GM12878 (cell line): ENCODE measurements at regions not wholly inside any gene's neighbourhood (a gene's known extent, or its start where the extent isn't known, plus 50 kb on each side); places are given as distances from the start of the nearest gene placed in this dataset.

Experiments
- ATAC-seq: fragments of 200-7000 bp; cut with Tn5 transposase; 3 replicates; pipeline ENCODE4 v1.9.1; 2020; ENCODE audit warnings: mild to moderate bottlenecking, moderate library complexity
- BruUV-seq: library from RNA; stranded (reverse); fragments of 400-500 nt; replicated peaks from 2 replicates; lab custom pipeline; 2021; lab: Mats Ljungman, UMichigan
- CTCF ChIA-PET: fragments of 300-600 bp; sonication (Branson Sonifier 250); formaldehyde crosslinking; extraction: SDS; loops from one replicate; lab custom pipeline; 2021; ENCODE audit warnings: inconsistent platforms; lab: Yijun Ruan, JAX
- POLR2A ChIA-PET: fragments of 350-600 bp; formaldehyde crosslinking; extraction: SDS; loops from one replicate; lab custom pipeline; 2021; ENCODE audit warnings: inconsistent platforms; lab: Charles Lee
- RAD21 ChIA-PET: fragments of 300-600 bp; sonication (Branson Sonifier 250); formaldehyde crosslinking; loops from one replicate; lab custom pipeline; 2023; ENCODE audit warnings: antibody characterized with exemption; ENCODE audit not compliant: unreplicated experiment; lab: Charles Lee
- SMC1A ChIA-PET: fragments of 300-600 bp; sonication (Branson Sonifier 250); formaldehyde crosslinking; loops from one replicate; lab custom pipeline; 2023; ENCODE audit not compliant: unreplicated experiment, uncharacterized antibody; lab: Charles Lee
- DNase-seq: peaks from one replicate; pipeline ENCODE4 v3.0.0-alpha.2; 2011; ENCODE audit warnings: low read depth, low spot score
- FAIRE-seq: peaks from 3 replicates; lab custom pipeline; 2011; peaks lifted over from hg19 to GRCh38; lab: Jason Lieb, UNC
- H2AFZ ChIP-seq: 2 replicates; pipeline ENCODE4 v1.6.0; 2011; ENCODE audit warnings: low read depth, low read length, control low read depth; ENCODE audit not compliant: control insufficient read depth
- H3K27ac ChIP-seq: 2 replicates; pipeline ENCODE4 v1.5.1; 2011; ENCODE audit warnings: control low read depth; ENCODE audit not compliant: control insufficient read depth, insufficient read depth
- H3K27me3 ChIP-seq, 2 experiments: replicated peaks in 1 of 2; 2 replicates each; pipeline versions ENCODE4 v1.6.0 to v1.6.1; 2011; ENCODE audit warnings: low read length in 1 of 2; ENCODE audit not compliant: control insufficient read depth in 2 of 2, insufficient read depth in 2 of 2
- H3K36me3 ChIP-seq, 2 experiments: 2 replicates each; pipeline ENCODE4 v1.5.1; 2011; ENCODE audit warnings: low read length in 1 of 2; ENCODE audit not compliant: control insufficient read depth in 2 of 2, insufficient read depth in 2 of 2
- H3K4me1 ChIP-seq: 2 replicates; pipeline ENCODE4 v1.6.1; 2011; ENCODE audit warnings: mild to moderate bottlenecking, low read length, moderate library complexity, mixed read lengths; ENCODE audit not compliant: control insufficient read depth, insufficient read depth
- H3K4me2 ChIP-seq: 2 replicates; pipeline ENCODE4 v1.6.0; 2011; ENCODE audit warnings: control low read depth; ENCODE audit not compliant: control insufficient read depth, insufficient read depth
- H3K4me3 ChIP-seq: fragments of 200-600 bp; sonication (generic); 2 replicates; pipeline ENCODE4 v1.5.1; 2016
- H3K79me2 ChIP-seq: 2 replicates; pipeline ENCODE4 v1.6.0; 2011; ENCODE audit warnings: low read length; ENCODE audit not compliant: control insufficient read depth, insufficient read depth
- H3K9ac ChIP-seq: 2 replicates; pipeline ENCODE4 v1.8.0; 2011; ENCODE audit warnings: low read length, control low read depth, mixed read lengths; ENCODE audit not compliant: control insufficient read depth, insufficient read depth
- H3K9me3 ChIP-seq: replicated peaks from 3 replicates; pipeline ENCODE4 v1.5.1; 2011; ENCODE audit warnings: mild to moderate bottlenecking, low read length; ENCODE audit not compliant: control insufficient read depth, insufficient read depth
- H4K20me1 ChIP-seq: 2 replicates; pipeline ENCODE4 v1.6.0; 2011; ENCODE audit not compliant: control insufficient read depth, insufficient read depth
- EZH2 ChIP-seq: IDR thresholded peaks from 2 replicates; pipeline ENCODE4 v1.6.1; 2012; ENCODE audit warnings: low read depth, mild to moderate bottlenecking, control low read depth, inconsistent platforms, low read length, borderline replicate concordance; ENCODE audit not compliant: control insufficient read depth
- GABPA ChIP-seq: IDR thresholded peaks from 2 replicates; pipeline ENCODE4 v1.6.1; 2014; ENCODE audit warnings: antibody characterized with exemption, low read depth, mild to moderate bottlenecking, inconsistent platforms
- NFXL1 ChIP-seq: fragments of 450-650 bp; IDR thresholded peaks from 2 replicates; pipeline ENCODE4 v1.6.1; 2017; ENCODE audit warnings: antibody characterized with exemption, mild to moderate bottlenecking, borderline replicate concordance
- RCOR1 ChIP-seq: conservative IDR thresholded peaks from 2 replicates; pipeline ENCODE4 v1.6.1; 2012; ENCODE audit warnings: low read depth, low read length, improper control_type of control experiment
- RELA ChIP-seq: fragments of 450-650 bp; IDR thresholded peaks from 2 replicates; pipeline ENCODE4 v1.8.0; 2014; ENCODE audit warnings: borderline replicate concordance; ENCODE audit not compliant: partially characterized antibody
- ZNF207 ChIP-seq: fragments of 450-650 bp; IDR thresholded peaks from 2 replicates; pipeline ENCODE4 v1.6.1; 2014; ENCODE audit warnings: antibody characterized with exemption, mild to moderate bottlenecking, borderline replicate concordance
- ZNF274 ChIP-seq: IDR thresholded peaks from one replicate; pipeline ENCODE4 v1.8.0; 2011; ENCODE audit not compliant: insufficient read length, insufficient read depth
- WGBS: methylation state at CpG from one replicate; pipeline ENCODE4 v1.1.6; 2016; ENCODE audit warnings: low lambda C conversion rate; ENCODE audit not compliant: insufficient replicate concordance, insufficient coverage; ENCODE audit errors: missing lambda C conversion rate; 5-methylcytosine and 5-hydroxymethylcytosine counted together
- in situ Hi-C: fragments of 300-500 bp; cut with MboI; formaldehyde crosslinking; loops from 9 replicates; pipeline ENCODE4 v1.14.3; 2018; ENCODE audit warnings: mixed read lengths
- intact Hi-C: fragments of 100-400 bp; cut with micrococcal nuclease; formaldehyde crosslinking; loops from one replicate; pipeline ENCODE4 v1.14.2; 2022; ENCODE audit not compliant: unreplicated experiment
- TF ChIP-seq, protein P1 (sequence below): fragments of 450-650 bp; formaldehyde crosslinking; IDR thresholded peaks from 2 replicates; pipeline ENCODE4 v1.4.0; 2022; ENCODE audit warnings: mild to moderate bottlenecking, moderate library complexity
- TF ChIP-seq, protein P2 (sequence below), 3 experiments: IDR thresholded peaks in 2 of 3; conservative IDR thresholded peaks in 1 of 3; 2 replicates each; pipeline ENCODE4 v1.5.1; 2011; ENCODE audit warnings: low read depth in 3 of 3, low read length in 3 of 3, mild to moderate bottlenecking in 3 of 3, control low read depth in 2 of 3, moderate library complexity in 2 of 3, inconsistent platforms in 1 of 3, mixed read lengths in 1 of 3; ENCODE audit not compliant: control insufficient read depth in 2 of 3, insufficient read depth in 1 of 3; ENCODE audit errors: extremely low read depth in 1 of 3
- TF ChIP-seq, protein P3 (sequence below): fragments of 450-650 bp; IDR thresholded peaks from 2 replicates; pipeline ENCODE4 v1.6.1; 2017; ENCODE audit warnings: mild to moderate bottlenecking, low read depth, inconsistent platforms; ENCODE audit not compliant: poor library complexity, severe bottlenecking

DNA sequence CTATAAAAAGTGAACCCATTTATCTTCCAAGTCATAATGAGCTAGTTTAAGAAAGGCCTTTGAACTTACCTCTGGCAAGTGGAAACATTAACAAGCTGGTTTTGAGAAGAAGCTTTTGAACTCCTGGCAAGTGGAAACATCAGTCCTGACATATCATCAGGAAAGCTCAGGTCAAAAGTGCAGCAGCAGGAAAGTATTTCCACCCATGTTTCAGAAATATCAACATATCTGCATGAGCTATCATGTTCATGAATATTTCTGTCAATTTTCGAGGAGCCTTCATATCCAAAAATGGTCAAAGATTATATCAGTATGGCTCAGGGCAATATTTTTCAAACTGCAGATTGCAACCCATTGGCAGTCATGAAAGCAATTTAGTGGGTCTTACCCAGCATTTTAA is 133.9 kb downstream of the PLK2 start (continued):
- TF ChIP-seq GABPA, result no peak
- no peak for TF ChIP-seq NFXL1
- TF ChIP-seq EZH2, result no peak
- TF ChIP-seq, protein P1, sequence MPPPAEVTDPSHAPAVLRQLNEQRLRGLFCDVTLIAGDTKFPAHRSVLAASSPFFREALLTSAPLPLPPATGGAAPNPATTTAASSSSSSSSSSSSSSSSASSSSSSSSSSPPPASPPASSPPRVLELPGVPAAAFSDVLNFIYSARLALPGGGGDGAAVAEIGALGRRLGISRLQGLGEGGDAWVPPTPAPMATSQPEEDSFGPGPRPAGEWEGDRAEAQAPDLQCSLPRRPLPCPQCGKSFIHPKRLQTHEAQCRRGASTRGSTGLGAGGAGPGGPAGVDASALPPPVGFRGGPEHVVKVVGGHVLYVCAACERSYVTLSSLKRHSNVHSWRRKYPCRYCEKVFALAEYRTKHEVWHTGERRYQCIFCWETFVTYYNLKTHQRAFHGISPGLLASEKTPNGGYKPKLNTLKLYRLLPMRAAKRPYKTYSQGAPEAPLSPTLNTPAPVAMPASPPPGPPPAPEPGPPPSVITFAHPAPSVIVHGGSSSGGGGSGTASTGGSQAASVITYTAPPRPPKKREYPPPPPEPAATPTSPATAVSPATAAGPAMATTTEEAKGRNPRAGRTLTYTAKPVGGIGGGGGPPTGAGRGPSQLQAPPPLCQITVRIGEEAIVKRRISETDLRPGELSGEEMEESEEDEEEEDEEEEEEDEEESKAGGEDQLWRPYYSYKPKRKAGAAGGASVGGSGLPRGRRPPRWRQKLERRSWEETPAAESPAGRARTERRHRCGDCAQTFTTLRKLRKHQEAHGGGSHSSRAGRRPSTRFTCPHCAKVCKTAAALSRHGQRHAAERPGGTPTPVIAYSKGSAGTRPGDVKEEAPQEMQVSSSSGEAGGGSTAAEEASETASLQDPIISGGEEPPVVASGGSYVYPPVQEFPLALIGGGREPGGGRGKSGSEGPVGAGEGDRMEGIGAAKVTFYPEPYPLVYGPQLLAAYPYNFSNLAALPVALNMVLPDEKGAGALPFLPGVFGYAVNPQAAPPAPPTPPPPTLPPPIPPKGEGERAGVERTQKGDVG (CRISPR knock-in tag), result no peak

DNA sequence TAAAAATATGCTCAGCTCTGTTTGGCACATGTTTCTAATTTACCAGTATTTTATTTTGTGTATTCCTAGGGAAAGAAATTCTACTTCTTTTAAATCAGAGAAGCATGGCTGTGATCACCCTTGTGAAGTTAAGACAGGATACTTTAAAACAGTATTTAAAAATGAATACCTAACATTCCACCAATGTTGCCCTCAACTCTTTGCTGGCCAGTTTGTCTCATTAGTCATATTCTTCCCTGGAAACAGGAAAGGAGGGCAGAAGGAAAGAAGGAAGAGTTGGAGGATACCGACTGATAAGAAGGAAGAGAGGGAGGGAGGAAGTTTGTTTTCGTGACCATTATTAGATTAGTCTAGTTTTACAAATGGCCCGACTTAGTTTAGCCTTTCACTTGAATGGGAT is 137.4 kb downstream of the PLK2 start:
- Histone ChIP-seq H3K9ac (no peak overlapping the region), H3K79me2 (no peaks in the 10 kb centered on the region), H3K4me3 (no peak overlapping the region), H3K27ac (no peak overlapping the region), H3K27me3 (no peaks in the 10 kb centered on the region), H3K36me3 (no peaks in the 10 kb centered on the region), H2AFZ (no peak overlapping the region), H3K4me1 (no peaks in the 10 kb centered on the region), H3K4me2 (no peak overlapping the region), H4K20me1 (no peaks in the 10 kb centered on the region), H3K9me3 (no peaks in the 10 kb centered on the region)
- BruUV-seq, result no TSS peak
- intact Hi-C loops (no loop called here), in situ Hi-C loops (no loop called here)
- CTCF ChIA-PET, result no interaction called here
- POLR2A ChIA-PET, result no interaction called here
- ATAC-seq, result no peak
- no peak for DNase-seq
- no peak for FAIRE-seq
- RAD21 ChIA-PET, result no interaction called here
- WGBS, result 23% methylated on average over 3 of the region's 3 CpGs
- TF ChIP-seq ZNF207, result no peak
- no peak for TF ChIP-seq RCOR1
- no peak for TF ChIP-seq RELA
- TF ChIP-seq, protein P2, sequence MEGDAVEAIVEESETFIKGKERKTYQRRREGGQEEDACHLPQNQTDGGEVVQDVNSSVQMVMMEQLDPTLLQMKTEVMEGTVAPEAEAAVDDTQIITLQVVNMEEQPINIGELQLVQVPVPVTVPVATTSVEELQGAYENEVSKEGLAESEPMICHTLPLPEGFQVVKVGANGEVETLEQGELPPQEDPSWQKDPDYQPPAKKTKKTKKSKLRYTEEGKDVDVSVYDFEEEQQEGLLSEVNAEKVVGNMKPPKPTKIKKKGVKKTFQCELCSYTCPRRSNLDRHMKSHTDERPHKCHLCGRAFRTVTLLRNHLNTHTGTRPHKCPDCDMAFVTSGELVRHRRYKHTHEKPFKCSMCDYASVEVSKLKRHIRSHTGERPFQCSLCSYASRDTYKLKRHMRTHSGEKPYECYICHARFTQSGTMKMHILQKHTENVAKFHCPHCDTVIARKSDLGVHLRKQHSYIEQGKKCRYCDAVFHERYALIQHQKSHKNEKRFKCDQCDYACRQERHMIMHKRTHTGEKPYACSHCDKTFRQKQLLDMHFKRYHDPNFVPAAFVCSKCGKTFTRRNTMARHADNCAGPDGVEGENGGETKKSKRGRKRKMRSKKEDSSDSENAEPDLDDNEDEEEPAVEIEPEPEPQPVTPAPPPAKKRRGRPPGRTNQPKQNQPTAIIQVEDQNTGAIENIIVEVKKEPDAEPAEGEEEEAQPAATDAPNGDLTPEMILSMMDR (IDR thresholded peaks at IDR 0.05 in 2 of 3, conservative IDR thresholded peaks at IDR 0.05 in 1 of 3; ENCODE audit: control insufficient read depth in 2 of 3, extremely low read depth in 1 of 3, insufficient read depth in 1 of 3, low read depth in 3 of 3, low read length in 3 of 3), result no peak
- no peak for TF ChIP-seq ZNF274
- TF ChIP-seq, protein P3, sequence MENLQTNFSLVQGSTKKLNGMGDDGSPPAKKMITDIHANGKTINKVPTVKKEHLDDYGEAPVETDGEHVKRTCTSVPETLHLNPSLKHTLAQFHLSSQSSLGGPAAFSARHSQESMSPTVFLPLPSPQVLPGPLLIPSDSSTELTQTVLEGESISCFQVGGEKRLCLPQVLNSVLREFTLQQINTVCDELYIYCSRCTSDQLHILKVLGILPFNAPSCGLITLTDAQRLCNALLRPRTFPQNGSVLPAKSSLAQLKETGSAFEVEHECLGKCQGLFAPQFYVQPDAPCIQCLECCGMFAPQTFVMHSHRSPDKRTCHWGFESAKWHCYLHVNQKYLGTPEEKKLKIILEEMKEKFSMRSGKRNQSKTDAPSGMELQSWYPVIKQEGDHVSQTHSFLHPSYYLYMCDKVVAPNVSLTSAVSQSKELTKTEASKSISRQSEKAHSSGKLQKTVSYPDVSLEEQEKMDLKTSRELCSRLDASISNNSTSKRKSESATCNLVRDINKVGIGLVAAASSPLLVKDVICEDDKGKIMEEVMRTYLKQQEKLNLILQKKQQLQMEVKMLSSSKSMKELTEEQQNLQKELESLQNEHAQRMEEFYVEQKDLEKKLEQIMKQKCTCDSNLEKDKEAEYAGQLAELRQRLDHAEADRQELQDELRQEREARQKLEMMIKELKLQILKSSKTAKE, result no peak
- SMC1A ChIA-PET, result no interaction called here
